Left lung (tissue), 4 donors: ENCODE measurements at regions not wholly inside any gene's neighbourhood (a gene's known extent, or its start where the extent isn't known, plus 50 kb on each side); places are given as distances from the start of the nearest gene placed in this dataset.

Experiments
- ATAC-seq: fragments of 200-7000 bp; cut with Tn5 transposase; one replicate; pipeline ENCODE4 v1.9.1; 2020; ENCODE audit warnings: moderate library complexity
- DNase-seq, 4 donors: peaks; one replicate each; pipeline ENCODE4 v3.0.0-alpha.2; 2013 to 2020
- H3K27ac ChIP-seq, 2 donors: fragments of 200-600 bp; sonication (generic) in 1 of 2; one replicate each; pipeline versions ENCODE4 v1.5.0 to v1.8.0; 2020 to 2021
- H3K27me3 ChIP-seq, 2 donors: fragments of 200-600 bp; sonication (generic) in 1 of 2; one replicate each; pipeline versions ENCODE4 v1.5.0 to v1.8.0; 2020 to 2021
- H3K36me3 ChIP-seq, 2 donors: fragments of 200-600 bp; sonication (generic) in 1 of 2; one replicate each; pipeline versions ENCODE4 v1.5.0 to v1.8.0; 2020 to 2021
- H3K4me1 ChIP-seq, 2 donors: fragments of 200-600 bp; one replicate each; pipeline ENCODE4 v1.8.0; 2021
- H3K4me3 ChIP-seq, 2 donors: fragments of 200-600 bp; sonication (generic) in 1 of 2; one replicate each; pipeline versions ENCODE4 v1.5.0 to v1.8.0; 2020 to 2021; ENCODE audit warnings: mild to moderate bottlenecking in 1 of 2
- H3K9me3 ChIP-seq, 2 donors: fragments of 200-600 bp; sonication (generic) in 1 of 2; one replicate each; pipeline versions ENCODE4 v1.5.0 to v1.8.0; 2020 to 2021
- intact Hi-C, 2 donors: fragments of 100-400 bp; cut with DNase I; formaldehyde crosslinking; loops; one replicate each; pipeline versions ENCODE4 v1.11.2 to v1.14.2; 2022
- TF ChIP-seq, protein P1 (sequence below), 2 donors: fragments of 200-600 bp; sonication (generic) in 1 of 2; IDR thresholded peaks; one replicate each; pipeline versions ENCODE4 v1.5.0 to v1.8.0; 2021; ENCODE audit warnings: antibody characterized with exemption in 2 of 2
- donor health status: DM: no; HTN: yes; CAD: no.
- donor health status: DM: no; HTN: no; CAD: no.

DNA sequence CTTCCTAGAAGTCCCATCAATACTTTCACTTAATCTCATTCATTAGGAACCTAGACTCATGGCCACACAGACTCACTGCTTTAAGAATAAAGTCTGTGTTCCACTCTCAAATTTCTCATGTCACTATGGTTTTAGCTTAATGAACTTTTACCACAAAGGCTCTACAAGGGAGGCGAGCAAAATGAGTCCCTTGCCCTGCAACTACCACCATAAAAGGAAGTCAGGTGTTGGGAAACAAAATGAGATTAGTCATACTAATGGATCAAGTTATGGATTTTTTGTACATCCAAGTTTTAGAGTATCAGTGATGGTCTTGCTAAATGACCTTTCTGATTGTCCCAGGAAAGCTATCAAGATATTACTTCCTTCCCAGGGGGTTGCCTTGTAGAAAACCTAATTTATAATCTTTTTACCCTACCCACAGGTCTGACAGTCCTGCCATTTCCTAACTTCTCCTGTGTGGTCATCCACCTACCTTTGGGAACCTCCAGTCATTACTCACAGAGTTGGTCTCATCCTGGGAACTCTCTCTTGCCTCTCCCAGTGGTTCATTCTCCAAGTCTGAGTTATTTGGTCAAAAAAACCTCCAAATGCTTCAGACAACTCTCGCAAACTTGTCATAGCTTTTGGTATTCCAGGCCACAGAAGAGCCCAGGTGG, 51.8 kb upstream of the SLC16A1 start:
- intact Hi-C loops, result no loop called here
- no peak overlapping the region for H3K27ac ChIP-seq
- H3K4me3 ChIP-seq, result no peak overlapping the region
- no peaks in the 10 kb centered on the region for H3K9me3 ChIP-seq
- no peaks in the 10 kb centered on the region for H3K36me3 ChIP-seq
- TF ChIP-seq, protein P1, sequence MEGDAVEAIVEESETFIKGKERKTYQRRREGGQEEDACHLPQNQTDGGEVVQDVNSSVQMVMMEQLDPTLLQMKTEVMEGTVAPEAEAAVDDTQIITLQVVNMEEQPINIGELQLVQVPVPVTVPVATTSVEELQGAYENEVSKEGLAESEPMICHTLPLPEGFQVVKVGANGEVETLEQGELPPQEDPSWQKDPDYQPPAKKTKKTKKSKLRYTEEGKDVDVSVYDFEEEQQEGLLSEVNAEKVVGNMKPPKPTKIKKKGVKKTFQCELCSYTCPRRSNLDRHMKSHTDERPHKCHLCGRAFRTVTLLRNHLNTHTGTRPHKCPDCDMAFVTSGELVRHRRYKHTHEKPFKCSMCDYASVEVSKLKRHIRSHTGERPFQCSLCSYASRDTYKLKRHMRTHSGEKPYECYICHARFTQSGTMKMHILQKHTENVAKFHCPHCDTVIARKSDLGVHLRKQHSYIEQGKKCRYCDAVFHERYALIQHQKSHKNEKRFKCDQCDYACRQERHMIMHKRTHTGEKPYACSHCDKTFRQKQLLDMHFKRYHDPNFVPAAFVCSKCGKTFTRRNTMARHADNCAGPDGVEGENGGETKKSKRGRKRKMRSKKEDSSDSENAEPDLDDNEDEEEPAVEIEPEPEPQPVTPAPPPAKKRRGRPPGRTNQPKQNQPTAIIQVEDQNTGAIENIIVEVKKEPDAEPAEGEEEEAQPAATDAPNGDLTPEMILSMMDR (IDR thresholded peaks at IDR 0.05), result no peak
- no peaks in the 10 kb centered on the region for H3K4me1 ChIP-seq
- DNase-seq, result no peak
- H3K27me3 ChIP-seq, result no peaks in the 10 kb centered on the region
- ATAC-seq, result no peak

DNA sequence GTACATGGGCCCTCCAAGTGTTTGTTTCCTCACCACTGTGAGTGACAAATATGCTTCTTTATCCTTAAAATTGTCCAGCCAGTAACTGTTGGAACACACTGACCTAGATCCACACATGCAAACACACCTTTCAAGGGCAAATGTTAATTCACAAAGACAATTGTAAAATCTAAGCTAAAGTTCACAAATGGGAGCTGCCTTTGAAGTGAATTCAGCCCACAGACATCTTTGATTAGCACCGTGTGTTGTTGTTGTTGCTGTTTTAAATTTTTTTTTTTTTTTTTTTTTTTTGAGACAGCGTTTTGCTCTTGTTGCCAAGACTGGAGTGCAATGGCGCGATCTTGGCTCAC, 52.3 kb upstream of the SLC16A1 start:
- H3K36me3 ChIP-seq, result no peaks in the 10 kb centered on the region
- no peaks in the 10 kb centered on the region for H3K4me1 ChIP-seq
- H3K27ac ChIP-seq, result no peak overlapping the region
- intact Hi-C loops, result no loop called here
- H3K9me3 ChIP-seq, result no peaks in the 10 kb centered on the region
- H3K4me3 ChIP-seq, result no peak overlapping the region
- TF ChIP-seq, protein P1 (IDR thresholded peaks at IDR 0.05), result no peak
- no peak for DNase-seq
- ATAC-seq, result no peak
- no peaks in the 10 kb centered on the region for H3K27me3 ChIP-seq

DNA sequence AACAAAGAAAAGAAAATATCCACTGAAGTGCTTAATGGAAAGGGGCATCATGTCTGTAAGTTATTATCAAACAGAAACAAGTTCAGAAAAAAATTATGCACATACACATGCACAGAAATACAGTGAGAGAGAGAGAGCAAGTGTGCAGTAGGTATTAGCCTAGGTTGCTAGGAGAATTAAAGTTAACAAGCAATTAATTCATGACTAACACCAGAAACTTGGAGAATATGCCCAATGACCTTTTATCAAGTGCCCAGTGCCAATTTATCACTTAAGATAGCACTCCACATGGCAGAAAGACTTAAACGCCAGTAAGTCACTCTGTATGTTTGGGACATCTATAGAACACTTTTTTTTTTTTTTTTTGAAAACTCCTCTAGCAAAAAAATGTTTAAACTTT, 56.2 kb upstream of the SLC16A1 start:
- H3K36me3 ChIP-seq, result no peaks in the 10 kb centered on the region
- H3K4me1 ChIP-seq, result no peaks in the 10 kb centered on the region
- no peak overlapping the region for H3K4me3 ChIP-seq
- TF ChIP-seq, protein P1 (IDR thresholded peaks at IDR 0.05), result no peak
- no peak overlapping the region for H3K27ac ChIP-seq
- no peak for DNase-seq
- no peaks in the 10 kb centered on the region for H3K9me3 ChIP-seq
- peak; percentile 37 for ATAC-seq
- H3K27me3 ChIP-seq, result no peaks in the 10 kb centered on the region
- intact Hi-C loops, result no loop called here

DNA sequence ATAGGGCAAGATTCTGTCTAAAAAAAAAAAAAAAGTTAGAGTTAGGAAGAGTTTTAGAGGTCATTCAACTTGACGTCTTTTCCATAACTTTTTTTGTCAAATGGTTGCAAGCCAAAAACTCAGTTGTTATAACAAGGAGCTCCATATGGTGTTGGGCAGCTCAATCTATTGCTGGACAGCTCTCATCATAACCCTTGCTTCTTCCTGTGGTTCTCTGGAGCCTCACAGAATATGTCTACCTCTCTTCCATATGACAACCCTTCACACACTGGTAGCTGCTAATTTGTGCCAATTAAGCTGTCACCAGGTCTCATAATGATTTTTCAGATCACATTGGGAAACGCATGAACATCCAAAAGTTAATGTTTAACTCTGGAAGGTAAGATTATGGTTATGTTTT, 57.8 kb upstream of the SLC16A1 start:
- no peaks in the 10 kb centered on the region for H3K27me3 ChIP-seq
- no peaks in the 10 kb centered on the region for H3K9me3 ChIP-seq
- intact Hi-C loops, result no loop called here
- TF ChIP-seq, protein P1 (IDR thresholded peaks at IDR 0.05), result no peak
- H3K36me3 ChIP-seq, result no peaks in the 10 kb centered on the region
- DNase-seq (no peak), ATAC-seq (no peak)
- H3K27ac ChIP-seq, result no peak overlapping the region
- H3K4me3 ChIP-seq, result no peak overlapping the region
- no peaks in the 10 kb centered on the region for H3K4me1 ChIP-seq

DNA sequence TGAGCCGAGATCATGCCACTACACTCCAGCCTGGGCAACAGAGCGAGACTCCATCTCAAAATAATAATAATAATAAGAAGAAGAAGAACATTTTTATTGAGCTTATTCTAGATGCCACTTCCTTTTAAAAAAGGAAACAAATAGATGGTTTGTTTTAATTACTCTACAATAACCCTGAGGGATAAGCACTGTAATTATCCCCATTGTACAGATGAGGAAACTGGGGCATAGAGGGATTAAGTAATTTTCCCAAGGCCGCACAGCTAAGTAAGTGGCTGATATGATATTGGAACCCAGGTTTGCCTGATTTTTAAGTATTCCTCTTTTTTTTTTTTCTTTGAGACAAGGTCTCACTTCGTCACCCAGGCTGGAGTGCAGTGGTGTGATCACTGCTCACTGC, 58.5 kb upstream of the LRIG2 start:
- Histone ChIP-seq H3K4me1 (no peaks in the 10 kb centered on the region), H3K9me3 (no peaks in the 10 kb centered on the region), H3K36me3 (no peaks in the 10 kb centered on the region), H3K4me3 (no peak overlapping the region), H3K27ac (no peak overlapping the region), H3K27me3 (no peaks in the 10 kb centered on the region)
- ATAC-seq (no peak), DNase-seq (no peak)
- TF ChIP-seq, protein P1 (IDR thresholded peaks at IDR 0.05), result no peak
- intact Hi-C loops, result no loop called here
